GM18508 (cell line): ENCODE measurements at regions not wholly inside any gene's neighbourhood (a gene's known extent, or its start where the extent isn't known, plus 50 kb on each side); places are given as distances from the start of the nearest gene placed in this dataset.

Source experiments
- ATAC-seq: cut with Tn5 transposase; IDR thresholded peaks from one replicate; pipeline ENCODE4 v1.9.1; 2021; ENCODE audit warnings: moderate number of reproducible peaks; ENCODE audit not compliant: insufficient read depth, unreplicated experiment

- ATAC-seq: no peak
Observed at GRCh38 chr6:25035512-25036435, 100.0 kb upstream of the RIPOR2 start.

GRCh38 chr6:25036461-25036860, 100.7 kb upstream of the RIPOR2 start:
- ATAC-seq: no peak

GRCh38 chr6:25038300-25038699, 102.5 kb upstream of the RIPOR2 start:
- no peak for ATAC-seq

GRCh38 chr6:25038999-25039398, 103.2 kb upstream of the RIPOR2 start:
- no peak for ATAC-seq

GRCh38 chr6:25041485-25042035, 105.8 kb upstream of the RIPOR2 start:
- ATAC-seq: no peak

GRCh38 chr6:25042036-25042521, 106.3 kb upstream of the RIPOR2 start:
- ATAC-seq: no peak

- no peak for ATAC-seq
Observed at GRCh38 chr6:25042536-25042935, 106.8 kb upstream of the RIPOR2 start.

GRCh38 chr6:25042984-25043725, 107.4 kb upstream of the RIPOR2 start:
- no peak for ATAC-seq

GRCh38 chr6:25043892-25044291, 108.1 kb upstream of the RIPOR2 start:
- ATAC-seq: no peak

- ATAC-seq: no peak
Observed at GRCh38 chr6:25046942-25047341, 111.2 kb upstream of the RIPOR2 start.

- no peak for ATAC-seq
Observed at GRCh38 chr6:25050356-25050755, 114.6 kb upstream of the RIPOR2 start.

- no peak for ATAC-seq
Observed at GRCh38 chr6:25051083-25051482, 115.3 kb upstream of the RIPOR2 start.

GRCh38 chr6:25052181-25052580, 116.4 kb upstream of the RIPOR2 start:
- no peak for ATAC-seq

GRCh38 chr6:25053875-25054371, 118.2 kb upstream of the RIPOR2 start:
- peak; percentile 66 for ATAC-seq

GRCh38 chr6:25054469-25054868, 118.7 kb upstream of the RIPOR2 start:
- no peak for ATAC-seq

GRCh38 chr6:25056130-25056529, 120.4 kb upstream of the RIPOR2 start:
- ATAC-seq: peak; percentile 45

- no peak for ATAC-seq
Observed at GRCh38 chr6:25057111-25057905, 121.5 kb upstream of the RIPOR2 start.

GRCh38 chr6:25058441-25058840, 122.7 kb upstream of the RIPOR2 start:
- no peak for ATAC-seq

- ATAC-seq: no peak
Observed at GRCh38 chr6:25058941-25059340, 123.2 kb upstream of the RIPOR2 start.

- ATAC-seq: no peak
Observed at GRCh38 chr6:25060522-25060921, 124.8 kb upstream of the RIPOR2 start.
